Retinal pigment epithelial cell (primary cell): ENCODE measurements at regions not wholly inside any gene's neighbourhood (a gene's known extent, or its start where the extent isn't known, plus 50 kb on each side); places are given as distances from the start of the nearest gene placed in this dataset.
"Not testable (repeated sequence)": the region's sequence is repeated elsewhere in the genome, so short reads cannot be mapped to it uniquely, and the experiment has no call there.

Experiments used
- DNase-seq: peaks from one replicate; pipeline ENCODE4 v3.0.0-alpha.2; 2010; ENCODE audit warnings: low read depth
- H3K4me3 ChIP-seq: 2 replicates; pipeline ENCODE4 v1.5.1; 2011; ENCODE audit warnings: mild to moderate bottlenecking, low read length, control low read depth, moderate library complexity
- CTCF ChIP-seq: conservative IDR thresholded peaks from 2 replicates; pipeline ENCODE4 v1.5.1; 2011; ENCODE audit warnings: low read depth, low read length, control low read depth, inconsistent platforms

GRCh38 chr7:84916161-84916560, 270.7 kb downstream of the SEMA3D start:
- no peak for DNase-seq
- TF ChIP-seq CTCF = no peak
- H3K4me3 ChIP-seq = no peak overlapping the region

- TF ChIP-seq CTCF = peak; percentile 35
- no peak overlapping the region for H3K4me3 ChIP-seq
- no peak for DNase-seq
Observed at GRCh38 chr7:84914598-84914997, 272.3 kb downstream of the SEMA3D start.

- H3K4me3 ChIP-seq = no peak overlapping the region
- DNase-seq = no peak
- TF ChIP-seq CTCF = no peak
Observed at GRCh38 chr7:84913731-84914130, 273.1 kb downstream of the SEMA3D start.

- TF ChIP-seq CTCF = no peak
- H3K4me3 ChIP-seq = no peak overlapping the region
- DNase-seq = no peak
Observed at GRCh38 chr7:84912993-84913635, 273.7 kb downstream of the SEMA3D start.

- no peak overlapping the region for H3K4me3 ChIP-seq
- DNase-seq = no peak
- TF ChIP-seq CTCF = no peak
Observed at GRCh38 chr7:84912537-84912936, 274.3 kb downstream of the SEMA3D start.

GRCh38 chr7:84912018-84912417, 274.8 kb downstream of the SEMA3D start:
- no peak for TF ChIP-seq CTCF
- no peak for DNase-seq
- H3K4me3 ChIP-seq = no peak overlapping the region

GRCh38 chr7:84911077-84911476, 275.8 kb downstream of the SEMA3D start:
- no peak for DNase-seq
- no peak for TF ChIP-seq CTCF
- H3K4me3 ChIP-seq = no peak overlapping the region

GRCh38 chr7:84910322-84910721, 276.5 kb downstream of the SEMA3D start:
- peak; percentile 13 for DNase-seq
- H3K4me3 ChIP-seq = not testable (repeated sequence)
